ENCODE measurements at regions not wholly inside any gene's neighbourhood (a gene's known extent, or its start where the extent isn't known, plus 50 kb on each side); places are given as distances from the start of the nearest gene placed in this dataset.

DNA sequence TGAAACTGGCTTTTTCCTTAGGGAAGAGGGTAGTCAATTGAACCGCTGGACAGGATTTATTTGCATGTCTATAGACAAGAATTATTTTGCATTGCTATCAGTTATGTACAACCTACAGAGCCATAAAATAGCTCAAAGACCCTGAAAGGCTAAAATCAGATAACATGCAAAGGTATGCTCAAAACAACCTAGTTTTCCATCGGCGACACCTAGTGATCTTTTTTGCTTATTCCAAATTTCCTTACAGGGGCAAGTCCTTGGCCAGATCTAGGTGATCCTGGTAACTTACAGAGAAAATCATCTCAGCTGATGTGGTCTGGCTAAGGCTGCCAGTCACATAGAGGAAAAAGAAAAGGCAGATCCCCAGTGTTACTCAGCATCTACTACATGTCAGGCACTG is 141.2 kb upstream of the RPL38 start:
- intact Hi-C loops (cut with DNase I), result no loop called here
- H3K4me3 ChIP-seq, result no peak overlapping the region
- H3K27ac ChIP-seq, result no peak overlapping the region
- ATAC-seq (no peak), DNase-seq (no peak)
- TF ChIP-seq CTCF (IDR thresholded peaks at IDR 0.05), result no peak
- no peaks in the 10 kb centered on the region for H3K9me3 ChIP-seq
- H3K36me3 ChIP-seq, result no peaks in the 10 kb centered on the region
- no peaks in the 10 kb centered on the region for H3K4me1 ChIP-seq
- peaks cover 0 to 38% of the 10 kb centered on the region in 2 donors for H3K27me3 ChIP-seq

GRCh38 chr17:74063439-74063838 is 140.0 kb upstream of the RPL38 start:
- DNase-seq (no peak), ATAC-seq (no peak)
- no peak for TF ChIP-seq CTCF (IDR thresholded peaks at IDR 0.05)
- H3K27me3 ChIP-seq, result peaks cover 0 to 27% of the 10 kb centered on the region in 2 donors
- H3K9me3 ChIP-seq, result no peaks in the 10 kb centered on the region
- no peak overlapping the region for H3K4me3 ChIP-seq
- no peaks in the 10 kb centered on the region for H3K4me1 ChIP-seq
- H3K27ac ChIP-seq, result no peak overlapping the region
- no peaks in the 10 kb centered on the region for H3K36me3 ChIP-seq
- intact Hi-C loops (cut with DNase I), result no loop called here

DNA sequence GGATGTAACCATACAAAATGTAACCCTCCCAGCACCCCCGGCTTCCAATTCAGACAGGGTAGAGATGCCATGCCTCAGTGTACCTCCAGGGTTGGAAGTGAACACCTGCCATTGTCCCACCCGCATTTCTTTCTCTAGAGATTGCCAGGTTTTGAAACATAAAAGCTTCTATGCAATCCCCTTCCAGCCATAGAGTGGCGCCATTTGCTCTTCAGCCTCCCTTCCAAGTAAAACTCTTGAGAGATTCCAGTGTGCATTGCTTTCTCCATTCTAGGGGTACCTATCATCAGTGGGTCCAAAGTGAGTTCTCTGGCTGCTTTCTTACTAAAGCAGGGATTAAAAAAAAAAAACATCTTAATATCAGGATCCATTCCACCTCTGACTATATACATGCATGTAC is 133.1 kb upstream of the RPL38 start:
- no peak overlapping the region for H3K4me3 ChIP-seq
- no peak for TF ChIP-seq CTCF (IDR thresholded peaks at IDR 0.05)
- intact Hi-C loops (cut with DNase I), result no loop called here
- DNase-seq, result no peak
- no peak for ATAC-seq
- no peaks in the 10 kb centered on the region for H3K4me1 ChIP-seq
- H3K9me3 ChIP-seq, result peaks cover 0 to 10% of the 10 kb centered on the region in 2 donors
- no peaks in the 10 kb centered on the region for H3K36me3 ChIP-seq
- no peak overlapping the region for H3K27ac ChIP-seq
- H3K27me3 ChIP-seq, result peaks cover 0 to 10% of the 10 kb centered on the region in 2 donors

- ATAC-seq (no peak), DNase-seq (no peak)
- H3K9me3 ChIP-seq, result peaks cover 0 to 10% of the 10 kb centered on the region in 2 donors
- no peaks in the 10 kb centered on the region for H3K4me1 ChIP-seq
- intact Hi-C loops (cut with DNase I), result no loop called here
- TF ChIP-seq CTCF (IDR thresholded peaks at IDR 0.05), result no peak
- H3K36me3 ChIP-seq, result no peaks in the 10 kb centered on the region
- no peak overlapping the region for H3K27ac ChIP-seq
- H3K4me3 ChIP-seq, result no peak overlapping the region
- peaks cover 0 to 5% of the 10 kb centered on the region in 2 donors for H3K27me3 ChIP-seq
These were observed 132.3 kb upstream of the RPL38 start for GRCh38 chr17:74070998-74071679.

GRCh38 chr17:74072340-74072739 is 131.1 kb upstream of the RPL38 start:
- H3K27ac ChIP-seq, result no peak overlapping the region
- intact Hi-C loops (cut with DNase I), result no loop called here
- H3K4me3 ChIP-seq, result no peak overlapping the region
- no peaks in the 10 kb centered on the region for H3K36me3 ChIP-seq
- H3K9me3 ChIP-seq, result peaks cover 0 to 10% of the 10 kb centered on the region in 2 donors
- ATAC-seq (no peak), DNase-seq (no peak)
- TF ChIP-seq CTCF (IDR thresholded peaks at IDR 0.05), result no peak
- no peaks in the 10 kb centered on the region for H3K4me1 ChIP-seq
- H3K27me3 ChIP-seq, result no peaks in the 10 kb centered on the region

Data from left lung (tissue), 4 donors.